Esophagus squamous epithelium (tissue), 4 donors: ENCODE measurements at regions not wholly inside any gene's neighbourhood (a gene's known extent, or its start where the extent isn't known, plus 50 kb on each side); places are given as distances from the start of the nearest gene placed in this dataset.

ENCODE experiments used
- CTCF ChIP-seq, 6 experiments: fragments of 450-650 bp in 4 of 6; fragments of 200-600 bp in 2 of 6; sonication (generic) in 2 of 6; IDR thresholded peaks; one replicate each; pipeline ENCODE4 v1.5.1; 2016 to 2019; ENCODE audit warnings: antibody characterized with exemption in 6 of 6, mild to moderate bottlenecking in 4 of 6, moderate library complexity in 4 of 6
- POLR2A ChIP-seq, 4 donors: fragments of 450-650 bp; IDR thresholded peaks; one replicate each; pipeline ENCODE4 v1.6.1; 2017; ENCODE audit warnings: antibody characterized with exemption in 4 of 4, mild to moderate bottlenecking in 4 of 4, moderate library complexity in 3 of 4

- TF ChIP-seq CTCF (IDR thresholded peaks at IDR 0.05) (no peak), POLR2A (IDR thresholded peaks at IDR 0.05) (no peak)
These were observed 66.6 kb upstream of the ZNF479 start for GRCh38 chr7:57198801-57199200.
